IMR-90 (cell line): ENCODE measurements at regions not wholly inside any gene's neighbourhood (a gene's known extent, or its start where the extent isn't known, plus 50 kb on each side); places are given as distances from the start of the nearest gene placed in this dataset.

Experiments
- ATAC-seq: fragments of 200-7000 bp; cut with Tn5 transposase; 2 replicates; pipeline ENCODE4 v1.9.1; 2020; ENCODE audit warnings: low read depth, mild to moderate bottlenecking, moderate library complexity
- BruUV-seq: library from RNA; stranded (reverse); fragments of 400-500 nt; replicated peaks from 2 replicates; lab custom pipeline; 2021; lab: Mats Ljungman, UMichigan
- CTCF ChIA-PET: fragments of 300-600 bp; formaldehyde crosslinking; extraction: SDS; loops from one replicate; lab custom pipeline; 2021; ENCODE audit warnings: antibody characterized with exemption; lab: Yijun Ruan, JAX
- POLR2A ChIA-PET: fragments of 300-600 bp; sonication (Branson Sonifier 250); formaldehyde crosslinking; loops from one replicate; lab custom pipeline; 2022; ENCODE audit warnings: antibody characterized with exemption; ENCODE audit not compliant: unreplicated experiment; lab: Charles Lee
- DNase-seq: peaks from one replicate; pipeline ENCODE4 v3.0.0; 2013
- H2AFZ ChIP-seq: replicated peaks from 2 replicates; pipeline ENCODE3; 2013; ENCODE audit warnings: low read length, mild to moderate bottlenecking; ENCODE audit not compliant: poor library complexity
- H2AK5ac ChIP-seq: 2 replicates; pipeline ENCODE4 v1.6.1; 2013; ENCODE audit warnings: low read depth, low read length, inconsistent platforms
- H2AK9ac ChIP-seq: replicated peaks from 2 replicates; pipeline ENCODE3; 2013; ENCODE audit warnings: mild to moderate bottlenecking, low read depth, low read length, moderate library complexity; ENCODE audit not compliant: poor library complexity
- H2BK120ac ChIP-seq: 2 replicates; pipeline ENCODE4 v1.6.1; 2013; ENCODE audit warnings: low read depth, low read length, inconsistent platforms
- H2BK15ac ChIP-seq: 3 replicates; pipeline ENCODE4 v1.6.1; 2013; ENCODE audit warnings: low read depth, low read length, inconsistent platforms
- H2BK20ac ChIP-seq: 2 replicates; pipeline ENCODE4 v1.6.1; 2013; ENCODE audit warnings: low read depth, mild to moderate bottlenecking, inconsistent platforms, low read length, moderate library complexity
- H2BK5ac ChIP-seq: 2 replicates; pipeline ENCODE4 v1.6.1; 2013; ENCODE audit warnings: mild to moderate bottlenecking, low read depth, low read length, inconsistent platforms; ENCODE audit not compliant: poor library complexity, severe bottlenecking
- H3K14ac ChIP-seq: replicated peaks from 2 replicates; pipeline ENCODE4 v1.6.1; 2013; ENCODE audit warnings: low read depth, low read length, inconsistent platforms
- H3K18ac ChIP-seq: 2 replicates; pipeline ENCODE4 v1.6.1; 2013; ENCODE audit warnings: low read depth, low read length, control low read depth
- H3K23ac ChIP-seq: 2 replicates; pipeline ENCODE4 v1.6.1; 2013; ENCODE audit warnings: low read depth, low read length, inconsistent platforms
- H3K27ac ChIP-seq: 2 replicates; pipeline ENCODE4 v1.5.1; 2013; ENCODE audit warnings: mild to moderate bottlenecking, control low read depth, low read length; ENCODE audit not compliant: insufficient read depth
- H3K27me3 ChIP-seq: 2 replicates; pipeline ENCODE4 v1.6.1; 2013; ENCODE audit warnings: low read length; ENCODE audit not compliant: control insufficient read depth, insufficient read depth
- H3K36me3 ChIP-seq: 2 replicates; pipeline ENCODE4 v1.6.1; 2013; ENCODE audit warnings: low read length, mixed read lengths; ENCODE audit not compliant: control insufficient read depth, insufficient read depth
- H3K4ac ChIP-seq: 2 replicates; pipeline ENCODE4 v1.6.1; 2013; ENCODE audit warnings: low read depth, low read length, inconsistent platforms
- H3K4me1 ChIP-seq: 2 replicates; pipeline ENCODE4 v1.6.1; 2013; ENCODE audit warnings: low read length, mixed read lengths; ENCODE audit not compliant: control insufficient read depth, insufficient read depth
- H3K4me2 ChIP-seq: 2 replicates; pipeline ENCODE4 v1.6.1; 2013; ENCODE audit warnings: low read depth, mild to moderate bottlenecking, control low read depth, low read length, moderate library complexity
- H3K4me3 ChIP-seq: 2 replicates; pipeline ENCODE4 v1.5.1; 2013; ENCODE audit warnings: low read depth, mild to moderate bottlenecking, control low read depth, low read length, moderate library complexity; ENCODE audit not compliant: insufficient read depth
- H3K56ac ChIP-seq: 2 replicates; pipeline ENCODE4 v1.6.1; 2013; ENCODE audit warnings: low read length, inconsistent platforms; ENCODE audit not compliant: insufficient read depth; ENCODE audit errors: extremely low read depth
- H3K79me1 ChIP-seq, 2 experiments: 2 replicates each; pipeline ENCODE4 v1.6.1; 2013; ENCODE audit warnings: low read length in 2 of 2, inconsistent platforms in 1 of 2, low read depth in 1 of 2
- H3K9ac ChIP-seq: 2 replicates; pipeline ENCODE4 v1.6.1; 2013; ENCODE audit warnings: low read depth, low read length, control low read depth
- H3K9me1 ChIP-seq: 2 replicates; pipeline ENCODE4 v1.6.1; 2013; ENCODE audit warnings: low read length, inconsistent platforms; ENCODE audit not compliant: insufficient read depth
- H3K9me3 ChIP-seq: 2 replicates; pipeline ENCODE4 v1.6.1; 2013; ENCODE audit warnings: low read length; ENCODE audit not compliant: control insufficient read depth, insufficient read depth
- H4K20me1 ChIP-seq: 2 replicates; pipeline ENCODE4 v1.6.1; 2013; ENCODE audit warnings: low read length, inconsistent platforms; ENCODE audit not compliant: insufficient read depth
- H4K5ac ChIP-seq: 2 replicates; pipeline ENCODE4 v1.6.1; 2013; ENCODE audit warnings: mild to moderate bottlenecking, low read depth, low read length, control low read depth
- H4K8ac ChIP-seq, 2 experiments: 2 replicates each; pipeline ENCODE4 v1.6.1; 2013; ENCODE audit warnings: low read depth in 2 of 2, low read length in 2 of 2, control low read depth in 1 of 2, inconsistent platforms in 1 of 2
- H4K91ac ChIP-seq: 2 replicates; pipeline ENCODE4 v1.6.1; 2013; ENCODE audit warnings: low read depth, low read length, inconsistent platforms; ENCODE audit not compliant: insufficient read depth
- CEBPB ChIP-seq: IDR thresholded peaks from 2 replicates; pipeline ENCODE4 v1.6.1; 2012; ENCODE audit warnings: low read depth, low read length, improper control_type of control experiment
- CHD1 ChIP-seq: IDR thresholded peaks from 2 replicates; pipeline ENCODE4 v1.6.1; 2012; ENCODE audit warnings: low read depth, low read length, improper control_type of control experiment
- MAFK ChIP-seq: IDR thresholded peaks from 2 replicates; pipeline ENCODE4 v1.6.1; 2012; ENCODE audit warnings: low read depth, low read length, improper control_type of control experiment
- NFE2L2 ChIP-seq: fragments of 150-350 bp; IDR thresholded peaks from 2 replicates; pipeline ENCODE4 v1.6.1; 2016; ENCODE audit warnings: low read depth, mild to moderate bottlenecking, low read length
- POLR2A ChIP-seq: IDR thresholded peaks from 2 replicates; pipeline ENCODE4 v1.6.1; 2012; ENCODE audit warnings: mild to moderate bottlenecking, low read depth, low read length
- RAD21 ChIP-seq: IDR thresholded peaks from 2 replicates; pipeline ENCODE4 v1.6.1; 2012; ENCODE audit warnings: low read length, improper control_type of control experiment
- RFX5 ChIP-seq: IDR thresholded peaks from 2 replicates; pipeline ENCODE4 v1.8.0; 2012; ENCODE audit warnings: low read depth, mild to moderate bottlenecking, low read length, moderate library complexity
- SMC3 ChIP-seq: fragments of 150-350 bp; IDR thresholded peaks from 2 replicates; pipeline ENCODE4 v1.6.1; 2016; ENCODE audit warnings: low read depth, mild to moderate bottlenecking, antibody characterized with exemption, low read length, moderate library complexity
- WGBS, 2 experiments: methylation state at CpG; one replicate each; pipeline versions ENCODE4 v1.1.5 to v1.1.7; 2013; ENCODE audit warnings: missing lambda C conversion rate in 2 of 2; ENCODE audit not compliant: insufficient read length in 1 of 2; ENCODE audit errors: extremely low coverage in 2 of 2; 5-methylcytosine and 5-hydroxymethylcytosine counted together
- dilution Hi-C: fragments of 300-500 bp; cut with HindIII; formaldehyde crosslinking; loops from one replicate; pipeline ENCODE4 v1.14.3; 2018; ENCODE audit warnings: low sequenced_read_pairs; ENCODE audit not compliant: unreplicated experiment
- in situ Hi-C: fragments of 300-500 bp; cut with MboI; formaldehyde crosslinking; loops from 3 replicates; pipeline ENCODE4 v1.14.3; 2019; ENCODE audit warnings: low sequenced_read_pairs, inconsistent platforms, mixed read lengths
- intact Hi-C: fragments of 100-400 bp; cut with micrococcal nuclease; formaldehyde crosslinking; loops from 2 replicates; pipeline ENCODE4 v1.10.0; 2022
- TF ChIP-seq, protein P1 (sequence below): fragments of 150-350 bp; IDR thresholded peaks from 2 replicates; pipeline ENCODE4 v1.6.1; 2017; ENCODE audit warnings: mild to moderate bottlenecking, antibody characterized with exemption, low read length, low read depth
- TF ChIP-seq, protein P2 (sequence below): fragments of 150-350 bp; IDR thresholded peaks from 2 replicates; pipeline ENCODE4 v1.6.1; 2016; ENCODE audit warnings: low read depth, mild to moderate bottlenecking, low read length, moderate library complexity, borderline replicate concordance
- TF ChIP-seq, protein P3 (sequence below): conservative IDR thresholded peaks from 2 replicates; pipeline ENCODE4 v1.5.1; 2012; ENCODE audit warnings: mild to moderate bottlenecking, low read depth, low read length, improper control_type of control experiment

DNA sequence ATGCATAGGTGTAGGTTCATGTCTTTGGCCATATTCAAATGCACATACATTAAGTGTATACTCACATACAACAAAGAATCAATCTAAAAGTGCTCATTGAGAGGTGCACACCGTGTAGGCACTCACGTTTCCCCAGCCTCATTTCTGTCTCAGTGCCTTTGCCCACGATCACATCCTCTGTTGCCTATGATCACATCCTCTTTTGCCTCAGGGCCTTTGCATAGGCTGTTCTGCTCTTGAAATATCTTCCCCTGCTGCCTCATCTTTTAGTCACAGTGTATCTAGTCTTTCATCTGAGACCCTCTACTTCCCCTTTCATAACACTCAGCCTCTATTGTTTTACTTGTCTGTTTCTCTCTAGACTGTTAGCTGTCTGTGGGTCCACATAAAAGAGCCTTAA lies 69.3 kb downstream of the FOXD2 start:
- Histone ChIP-seq H4K91ac (no peak overlapping the region), H2BK15ac (no peak overlapping the region), H3K36me3 (no peaks in the 10 kb centered on the region), H3K56ac (no peak overlapping the region), H4K8ac (no peak overlapping the region), H4K5ac (no peak overlapping the region), H3K4me3 (no peak overlapping the region), H3K23ac (no peak overlapping the region), H3K4me1 (no peaks in the 10 kb centered on the region), H3K4ac (no peak overlapping the region), H3K18ac (no peak overlapping the region), H3K27ac (no peak overlapping the region), H2AK5ac (no peak overlapping the region), H2AK9ac (no peak overlapping the region), H3K79me1 (no peaks in the 10 kb centered on the region), H3K9ac (no peak overlapping the region), H3K9me1 (no peaks in the 10 kb centered on the region), H2BK5ac (no peak overlapping the region), H2BK20ac (no peak overlapping the region), H3K14ac (no peak overlapping the region), H2AFZ (no peak overlapping the region), H3K9me3 (no peaks in the 10 kb centered on the region), H2BK120ac (no peak overlapping the region), H3K4me2 (no peak overlapping the region), H4K20me1 (no peaks in the 10 kb centered on the region), H3K27me3 (peaks cover 37% of the 10 kb centered on the region)
- intact Hi-C loops, result no loop called here
- POLR2A ChIA-PET, result no interaction called here
- BruUV-seq, result no TSS peak
- no peak for DNase-seq
- in situ Hi-C loops, result no loop called here
- CTCF ChIA-PET, result no interaction called here
- TF ChIP-seq RFX5 (no peak), CEBPB (no peak), CHD1 (no peak), POLR2A (no peak), SMC3 (no peak), MAFK (no peak), RAD21 (no peak), NFE2L2 (no peak)
- TF ChIP-seq, protein P1, sequence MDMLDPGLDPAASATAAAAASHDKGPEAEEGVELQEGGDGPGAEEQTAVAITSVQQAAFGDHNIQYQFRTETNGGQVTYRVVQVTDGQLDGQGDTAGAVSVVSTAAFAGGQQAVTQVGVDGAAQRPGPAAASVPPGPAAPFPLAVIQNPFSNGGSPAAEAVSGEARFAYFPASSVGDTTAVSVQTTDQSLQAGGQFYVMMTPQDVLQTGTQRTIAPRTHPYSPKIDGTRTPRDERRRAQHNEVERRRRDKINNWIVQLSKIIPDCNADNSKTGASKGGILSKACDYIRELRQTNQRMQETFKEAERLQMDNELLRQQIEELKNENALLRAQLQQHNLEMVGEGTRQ, result no peak
- TF ChIP-seq, protein P2, sequence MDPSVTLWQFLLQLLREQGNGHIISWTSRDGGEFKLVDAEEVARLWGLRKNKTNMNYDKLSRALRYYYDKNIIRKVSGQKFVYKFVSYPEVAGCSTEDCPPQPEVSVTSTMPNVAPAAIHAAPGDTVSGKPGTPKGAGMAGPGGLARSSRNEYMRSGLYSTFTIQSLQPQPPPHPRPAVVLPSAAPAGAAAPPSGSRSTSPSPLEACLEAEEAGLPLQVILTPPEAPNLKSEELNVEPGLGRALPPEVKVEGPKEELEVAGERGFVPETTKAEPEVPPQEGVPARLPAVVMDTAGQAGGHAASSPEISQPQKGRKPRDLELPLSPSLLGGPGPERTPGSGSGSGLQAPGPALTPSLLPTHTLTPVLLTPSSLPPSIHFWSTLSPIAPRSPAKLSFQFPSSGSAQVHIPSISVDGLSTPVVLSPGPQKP, result no peak
- TF ChIP-seq, protein P3, sequence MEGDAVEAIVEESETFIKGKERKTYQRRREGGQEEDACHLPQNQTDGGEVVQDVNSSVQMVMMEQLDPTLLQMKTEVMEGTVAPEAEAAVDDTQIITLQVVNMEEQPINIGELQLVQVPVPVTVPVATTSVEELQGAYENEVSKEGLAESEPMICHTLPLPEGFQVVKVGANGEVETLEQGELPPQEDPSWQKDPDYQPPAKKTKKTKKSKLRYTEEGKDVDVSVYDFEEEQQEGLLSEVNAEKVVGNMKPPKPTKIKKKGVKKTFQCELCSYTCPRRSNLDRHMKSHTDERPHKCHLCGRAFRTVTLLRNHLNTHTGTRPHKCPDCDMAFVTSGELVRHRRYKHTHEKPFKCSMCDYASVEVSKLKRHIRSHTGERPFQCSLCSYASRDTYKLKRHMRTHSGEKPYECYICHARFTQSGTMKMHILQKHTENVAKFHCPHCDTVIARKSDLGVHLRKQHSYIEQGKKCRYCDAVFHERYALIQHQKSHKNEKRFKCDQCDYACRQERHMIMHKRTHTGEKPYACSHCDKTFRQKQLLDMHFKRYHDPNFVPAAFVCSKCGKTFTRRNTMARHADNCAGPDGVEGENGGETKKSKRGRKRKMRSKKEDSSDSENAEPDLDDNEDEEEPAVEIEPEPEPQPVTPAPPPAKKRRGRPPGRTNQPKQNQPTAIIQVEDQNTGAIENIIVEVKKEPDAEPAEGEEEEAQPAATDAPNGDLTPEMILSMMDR, result no peak
- dilution Hi-C loops, result no loop called here
- 42% methylated on average over 3 of the region's 3 CpGs; no CpG with 5 or more reads in 1 of the 2 experiments for WGBS, 2 experiments
- ATAC-seq, result no peak
